ENCODE measurements at regions not wholly inside any gene's neighbourhood (a gene's known extent, or its start where the extent isn't known, plus 50 kb on each side); places are given as distances from the start of the nearest gene placed in this dataset.

DNA sequence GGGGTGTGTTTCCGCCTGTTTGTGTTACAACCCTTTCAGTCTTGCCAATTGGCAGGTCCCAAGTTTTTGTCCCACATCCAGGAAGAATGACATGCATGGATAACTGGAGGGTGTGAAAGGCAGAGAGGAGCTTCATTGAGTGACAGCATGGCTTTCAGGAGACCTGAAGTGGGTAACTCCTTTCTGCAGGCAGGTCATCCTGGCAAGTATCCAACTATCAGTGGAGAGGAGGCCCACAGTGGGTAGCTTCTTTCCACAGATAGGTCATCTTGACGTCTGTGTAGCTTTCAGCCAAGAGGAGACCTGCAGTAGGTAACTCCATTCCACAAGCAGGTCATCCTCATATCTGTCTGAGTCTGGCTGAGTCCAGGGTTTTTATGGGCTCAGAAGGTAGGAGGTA is 1268.8 kb upstream of the CNTN5 start:
- Histone ChIP-seq H3K9me3 (no peaks in the 10 kb centered on the region), H3K4me1 (no peaks in the 10 kb centered on the region), H3K4me3 (no peak overlapping the region), H3K27ac (no peak overlapping the region), H3K36me3 (no peaks in the 10 kb centered on the region), H3K27me3 (no peaks in the 10 kb centered on the region)
- no peak for DNase-seq
- whole genome bisulfite sequencing, 2 donors (ENCODE audit: low coverage in 1 of 2), result 97% methylated on average over 2 of the region's 2 CpGs; no CpG with 5 or more reads in 1 of the 2 donors
- intact Hi-C loops (cut with DNase I; ENCODE audit: low total_unique reads) (no loop called here), in situ Hi-C loops (cut with MboI; ENCODE audit: low pct_ligation_motif_present in 1 of 4, low pct_unique_long_range_greater_than_20kb in 1 of 4, low sequenced_read_pairs in 3 of 4) (no loop called here)
- TF ChIP-seq POLR2A (IDR thresholded peaks at IDR 0.05) (no peak), EP300 (IDR thresholded peaks at IDR 0.05; ENCODE audit: low read depth) (no peak), POLR2AphosphoS5 (IDR thresholded peaks at IDR 0.05) (no peak)
- TF ChIP-seq, protein P1, sequence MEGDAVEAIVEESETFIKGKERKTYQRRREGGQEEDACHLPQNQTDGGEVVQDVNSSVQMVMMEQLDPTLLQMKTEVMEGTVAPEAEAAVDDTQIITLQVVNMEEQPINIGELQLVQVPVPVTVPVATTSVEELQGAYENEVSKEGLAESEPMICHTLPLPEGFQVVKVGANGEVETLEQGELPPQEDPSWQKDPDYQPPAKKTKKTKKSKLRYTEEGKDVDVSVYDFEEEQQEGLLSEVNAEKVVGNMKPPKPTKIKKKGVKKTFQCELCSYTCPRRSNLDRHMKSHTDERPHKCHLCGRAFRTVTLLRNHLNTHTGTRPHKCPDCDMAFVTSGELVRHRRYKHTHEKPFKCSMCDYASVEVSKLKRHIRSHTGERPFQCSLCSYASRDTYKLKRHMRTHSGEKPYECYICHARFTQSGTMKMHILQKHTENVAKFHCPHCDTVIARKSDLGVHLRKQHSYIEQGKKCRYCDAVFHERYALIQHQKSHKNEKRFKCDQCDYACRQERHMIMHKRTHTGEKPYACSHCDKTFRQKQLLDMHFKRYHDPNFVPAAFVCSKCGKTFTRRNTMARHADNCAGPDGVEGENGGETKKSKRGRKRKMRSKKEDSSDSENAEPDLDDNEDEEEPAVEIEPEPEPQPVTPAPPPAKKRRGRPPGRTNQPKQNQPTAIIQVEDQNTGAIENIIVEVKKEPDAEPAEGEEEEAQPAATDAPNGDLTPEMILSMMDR (IDR thresholded peaks at IDR 0.05), result no peak

DNA sequence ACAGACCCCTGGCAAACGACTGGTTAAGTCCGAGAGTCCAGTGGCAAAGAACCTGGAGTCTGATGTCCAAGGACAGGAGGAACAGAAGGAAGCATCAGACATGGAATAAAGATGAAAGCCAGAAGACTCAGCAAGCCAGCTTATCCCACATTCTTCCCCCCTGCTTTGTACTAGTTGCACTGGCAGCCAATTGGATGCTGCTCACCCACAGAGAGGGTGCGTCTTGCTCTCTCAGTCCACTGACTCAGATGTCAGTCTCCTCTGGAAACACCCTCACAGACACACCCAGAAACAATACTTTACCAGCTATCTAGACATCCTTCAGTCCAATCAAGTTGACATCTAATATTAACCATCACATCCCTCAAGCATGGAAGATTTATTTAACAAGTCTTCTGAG is 1265.8 kb upstream of the CNTN5 start:
- 62 to 77% methylated on average over 3 of the region's 3 CpGs for WGBS, 2 donors (ENCODE audit: low coverage in 1 of 2)
- Histone ChIP-seq H3K36me3 (no peaks in the 10 kb centered on the region), H3K4me1 (no peaks in the 10 kb centered on the region), H3K9me3 (no peaks in the 10 kb centered on the region), H3K27me3 (no peaks in the 10 kb centered on the region), H3K4me3 (no peak overlapping the region), H3K27ac (no peak overlapping the region)
- DNase-seq, result no peak
- intact Hi-C loops (cut with DNase I; ENCODE audit: low total_unique reads), result no loop called here
- in situ Hi-C loops (cut with MboI; ENCODE audit: low pct_ligation_motif_present in 1 of 4, low pct_unique_long_range_greater_than_20kb in 1 of 4, low sequenced_read_pairs in 3 of 4), result no loop called here
- TF ChIP-seq, protein P1 (IDR thresholded peaks at IDR 0.05), result no peak
- no peak for TF ChIP-seq POLR2AphosphoS5 (IDR thresholded peaks at IDR 0.05)
- no peak for TF ChIP-seq EP300 (IDR thresholded peaks at IDR 0.05; ENCODE audit: low read depth)
- TF ChIP-seq POLR2A (IDR thresholded peaks at IDR 0.05), result no peak

DNA sequence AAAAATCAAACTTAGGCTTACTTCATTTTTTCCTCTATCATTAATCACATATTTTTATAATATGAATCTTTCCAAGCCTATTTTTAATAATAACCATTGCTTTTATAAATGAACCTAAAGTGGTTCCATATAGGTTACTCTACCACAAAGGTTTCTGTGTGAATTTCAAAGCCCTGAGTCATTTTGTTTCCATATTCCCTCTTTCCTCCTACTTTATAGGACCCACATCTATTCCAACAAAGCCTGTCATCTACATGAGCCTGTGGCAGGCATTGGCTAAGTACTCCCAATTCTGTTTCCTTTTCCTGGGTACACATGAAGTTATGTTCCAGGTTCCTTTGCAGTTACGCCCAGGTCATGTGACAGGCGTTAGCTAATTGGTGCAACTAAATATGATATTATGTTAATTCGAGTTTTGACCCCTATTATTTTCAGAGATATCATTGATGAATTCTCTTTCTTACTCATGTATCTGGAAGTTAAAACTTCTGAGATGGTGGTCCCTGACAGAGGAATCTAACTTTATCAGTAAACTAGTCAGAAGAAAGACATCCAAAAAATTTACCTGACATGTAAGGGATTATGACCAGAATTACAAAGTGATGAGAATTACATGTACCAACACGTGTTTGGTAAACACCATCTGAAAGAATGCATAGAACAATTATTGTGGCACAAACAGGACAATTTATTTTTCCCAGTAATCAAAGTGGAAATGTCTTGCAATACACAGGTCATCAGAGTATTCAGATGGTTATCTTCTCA is 1264.0 kb upstream of the CNTN5 start:
- in situ Hi-C loops (cut with MboI; ENCODE audit: low pct_ligation_motif_present in 1 of 4, low pct_unique_long_range_greater_than_20kb in 1 of 4, low sequenced_read_pairs in 3 of 4) (no loop called here), intact Hi-C loops (cut with DNase I; ENCODE audit: low total_unique reads) (no loop called here)
- Histone ChIP-seq H3K27me3 (no peaks in the 10 kb centered on the region), H3K4me3 (no peak overlapping the region), H3K27ac (no peak overlapping the region), H3K36me3 (no peaks in the 10 kb centered on the region), H3K4me1 (no peaks in the 10 kb centered on the region), H3K9me3 (no peaks in the 10 kb centered on the region)
- TF ChIP-seq POLR2A (IDR thresholded peaks at IDR 0.05) (no peak), EP300 (IDR thresholded peaks at IDR 0.05; ENCODE audit: low read depth) (no peak), POLR2AphosphoS5 (IDR thresholded peaks at IDR 0.05) (no peak)
- TF ChIP-seq, protein P1 (IDR thresholded peaks at IDR 0.05), result no peak
- no peak for DNase-seq
- WGBS, 2 donors (ENCODE audit: low coverage in 1 of 2), result 65 to 82% methylated on average over 2 to 4 of the region's 4 CpGs

DNA sequence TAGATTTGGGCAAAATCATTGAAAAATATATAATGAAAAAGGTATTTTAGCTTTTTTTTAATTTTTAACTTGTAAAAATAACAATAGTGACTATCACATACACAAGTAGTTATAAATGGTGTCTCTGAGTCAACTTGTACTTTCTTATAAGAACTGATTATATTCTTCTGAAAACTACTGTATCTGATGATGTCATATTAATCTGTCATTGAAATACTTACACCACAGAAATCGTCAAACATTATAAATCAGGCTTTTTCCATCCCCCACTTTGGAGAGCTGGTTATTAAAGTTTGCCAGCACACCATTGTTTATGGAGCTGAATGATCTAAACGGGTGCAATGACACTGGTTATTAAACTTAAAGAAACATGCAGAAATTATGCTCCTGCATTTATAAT is 1259.6 kb upstream of the CNTN5 start:
- intact Hi-C loops (cut with DNase I; ENCODE audit: low total_unique reads), result no loop called here
- H3K27me3 ChIP-seq, result no peaks in the 10 kb centered on the region
- WGBS, 2 donors (ENCODE audit: low coverage in 1 of 2), result 46 to 50% methylated on average over 2 of the region's 2 CpGs
- no peaks in the 10 kb centered on the region for H3K4me1 ChIP-seq
- H3K36me3 ChIP-seq, result no peaks in the 10 kb centered on the region
- TF ChIP-seq EP300 (IDR thresholded peaks at IDR 0.05; ENCODE audit: low read depth) (no peak), POLR2AphosphoS5 (IDR thresholded peaks at IDR 0.05) (no peak), POLR2A (IDR thresholded peaks at IDR 0.05) (no peak)
- TF ChIP-seq, protein P1 (IDR thresholded peaks at IDR 0.05), result no peak
- no peak for DNase-seq
- in situ Hi-C loops (cut with MboI; ENCODE audit: low pct_ligation_motif_present in 1 of 4, low pct_unique_long_range_greater_than_20kb in 1 of 4, low sequenced_read_pairs in 3 of 4), result no loop called here
- no peak overlapping the region for H3K27ac ChIP-seq
- no peaks in the 10 kb centered on the region for H3K9me3 ChIP-seq
- H3K4me3 ChIP-seq, result no peak overlapping the region
